HG03103 (cell line): ENCODE measurements at regions not wholly inside any gene's neighbourhood (a gene's known extent, or its start where the extent isn't known, plus 50 kb on each side); places are given as distances from the start of the nearest gene placed in this dataset.

ENCODE experiments used
- ATAC-seq: cut with Tn5 transposase; IDR thresholded peaks from one replicate; pipeline ENCODE4 v1.9.1; 2021; ENCODE audit warnings: low read depth; ENCODE audit not compliant: unreplicated experiment

DNA sequence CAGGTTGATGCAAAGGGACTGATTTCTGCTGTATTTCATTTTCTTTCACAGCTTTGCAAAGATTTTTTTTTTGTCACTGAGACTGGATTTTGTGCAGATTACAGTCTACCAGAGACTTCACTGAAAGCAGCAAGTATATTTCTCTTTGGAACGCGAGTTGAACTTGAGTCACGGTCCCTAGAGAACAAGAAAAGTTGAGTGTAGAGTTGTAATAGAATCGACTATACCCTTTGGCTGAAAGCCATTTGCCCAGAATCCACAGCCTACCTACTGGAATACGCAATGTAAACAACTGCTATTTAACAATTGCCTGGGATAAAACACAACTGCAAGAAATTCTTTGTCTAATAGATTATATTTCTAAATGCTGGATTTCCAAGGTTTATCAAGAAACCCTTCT, 520.6 kb downstream of the HDGFL1 start:
- no peak for ATAC-seq

DNA sequence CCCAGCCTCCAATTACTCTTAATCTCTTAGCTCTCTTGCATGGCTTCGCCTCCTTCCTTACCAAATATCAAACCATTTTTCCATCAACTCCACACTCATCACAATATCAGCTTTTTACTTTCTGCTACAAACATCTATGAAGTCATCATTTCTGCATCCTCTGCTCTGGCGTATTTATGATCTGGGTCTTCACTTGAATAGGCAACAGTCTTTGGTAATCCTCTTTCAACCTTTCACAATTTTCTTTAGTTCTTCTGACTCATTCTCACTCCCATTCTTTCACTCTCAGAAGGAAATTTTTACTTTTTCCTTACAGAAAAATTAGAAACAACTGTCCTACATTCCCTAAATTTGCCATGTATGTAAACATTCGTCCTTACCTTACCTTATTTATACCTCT, 522.4 kb downstream of the HDGFL1 start:
- ATAC-seq: no peak

DNA sequence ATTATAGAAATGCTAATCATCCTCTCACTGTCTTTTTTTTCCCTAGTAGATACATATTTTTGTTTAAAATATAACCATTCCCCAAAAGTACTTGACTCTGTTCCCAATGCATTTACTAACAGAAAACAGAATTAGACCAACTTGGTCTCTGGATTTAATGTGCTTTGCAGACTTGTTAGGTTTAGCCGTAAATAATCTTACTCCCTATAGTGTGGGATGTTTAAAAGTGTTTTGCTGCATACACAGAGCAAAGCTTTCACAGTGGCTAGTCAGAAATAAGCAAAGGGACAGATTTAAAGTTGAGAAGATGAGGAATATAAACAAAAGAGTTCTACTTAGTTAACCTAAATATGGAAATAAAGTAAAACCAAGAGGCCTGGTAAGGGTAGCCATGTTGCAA, 527.5 kb downstream of the HDGFL1 start:
- ATAC-seq: no peak

- ATAC-seq: no peak
These were observed 528.2 kb downstream of the HDGFL1 start for GRCh38 chr6:23097566-23097965.

- ATAC-seq: no peak
These were observed 537.6 kb downstream of the HDGFL1 start for GRCh38 chr6:23106951-23107350.

- ATAC-seq: no peak
These were observed 542.6 kb downstream of the HDGFL1 start for GRCh38 chr6:23111984-23112383.

DNA sequence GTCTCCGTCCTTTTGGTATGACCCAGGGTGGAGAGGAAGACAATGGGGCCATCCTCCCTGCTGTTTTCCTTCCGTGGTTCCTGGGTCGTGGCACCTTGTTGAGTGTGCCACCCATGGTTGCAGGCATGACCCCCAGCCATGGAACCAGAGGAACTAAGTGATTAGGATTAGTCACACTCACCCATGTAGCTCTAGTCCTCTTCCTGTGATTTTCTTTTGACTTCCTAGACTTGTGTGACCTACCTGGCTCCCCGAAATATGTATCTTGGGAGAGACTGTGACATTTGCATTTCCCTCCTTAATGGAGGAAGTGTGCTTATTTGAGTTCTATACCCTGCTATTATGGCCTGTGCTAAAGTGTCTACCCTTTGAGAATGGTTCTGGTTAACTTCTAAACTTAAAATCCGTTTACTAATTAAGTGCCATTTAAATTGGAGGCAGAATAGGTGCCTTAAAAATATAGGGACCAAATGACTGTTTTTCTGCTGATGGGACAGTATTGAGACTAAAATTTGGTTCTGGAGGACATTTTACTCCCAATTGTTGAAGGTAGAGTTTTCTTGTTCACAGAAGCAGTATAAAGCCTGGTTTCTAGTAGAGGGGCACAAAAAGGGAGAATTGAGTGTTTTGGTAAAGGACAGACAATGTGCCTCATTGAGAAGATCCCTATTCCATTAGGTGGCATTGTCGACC, 545.6 kb downstream of the HDGFL1 start:
- ATAC-seq: no peak

DNA sequence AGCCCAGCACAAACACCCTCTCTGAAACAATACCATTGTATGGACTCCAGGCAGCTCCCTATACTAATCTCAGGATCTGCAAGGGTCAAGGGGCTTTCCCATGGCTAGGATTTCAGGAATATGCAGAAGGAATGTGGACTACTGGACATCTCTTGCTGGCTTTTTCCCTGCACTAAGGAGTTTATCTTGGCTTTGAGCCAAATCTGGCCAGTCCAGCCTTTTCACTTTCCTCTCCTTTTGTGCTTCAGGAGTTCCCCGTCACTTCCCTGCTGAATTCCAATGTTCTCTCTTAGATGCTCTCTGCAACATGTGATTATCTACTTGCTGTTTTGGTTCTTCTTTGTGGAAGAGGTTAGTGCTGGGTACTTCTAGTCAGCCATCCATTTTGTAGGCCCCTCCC, 568.2 kb downstream of the HDGFL1 start:
- ATAC-seq: no peak

- no peak for ATAC-seq
These were observed 571.5 kb downstream of the HDGFL1 start for GRCh38 chr6:23140871-23141270.

DNA sequence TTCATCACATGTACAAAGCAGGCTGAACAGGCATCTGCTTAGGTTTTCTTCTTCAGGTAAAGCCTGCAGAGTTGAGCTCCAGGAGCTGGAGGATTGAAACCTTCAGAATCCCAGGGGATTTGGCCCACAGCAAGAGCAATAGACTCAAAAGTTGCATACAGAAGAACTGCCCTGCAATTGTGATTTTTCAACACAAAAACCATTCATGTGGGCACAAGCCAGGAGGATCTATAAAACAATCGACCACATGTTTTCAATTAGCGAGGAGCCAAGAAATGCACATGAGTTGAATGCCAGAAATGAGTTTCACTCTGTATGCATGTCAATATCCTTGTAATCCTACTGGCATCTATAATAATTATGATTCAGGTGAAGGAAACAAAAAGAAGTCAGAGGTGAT, 576.4 kb downstream of the HDGFL1 start:
- ATAC-seq: no peak

DNA sequence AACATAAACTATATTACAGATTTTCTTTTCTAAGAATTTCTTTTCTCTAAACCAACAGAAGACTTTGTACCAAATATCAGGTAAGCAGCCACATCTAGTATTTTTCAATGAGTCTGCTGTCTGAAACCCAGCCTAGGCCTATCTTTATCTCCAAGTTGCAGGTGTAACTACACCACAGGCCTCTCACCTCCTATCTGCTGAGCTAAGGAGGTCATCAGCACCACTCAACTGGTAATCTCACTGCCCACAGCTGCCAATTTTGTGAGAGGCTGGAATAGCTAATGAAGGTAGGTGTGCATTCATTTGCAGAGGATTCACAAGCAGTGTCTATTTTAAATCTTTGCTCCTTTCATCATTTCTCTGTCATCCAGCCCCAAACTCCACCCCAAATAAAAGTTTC, 584.8 kb downstream of the HDGFL1 start:
- ATAC-seq: no peak

DNA sequence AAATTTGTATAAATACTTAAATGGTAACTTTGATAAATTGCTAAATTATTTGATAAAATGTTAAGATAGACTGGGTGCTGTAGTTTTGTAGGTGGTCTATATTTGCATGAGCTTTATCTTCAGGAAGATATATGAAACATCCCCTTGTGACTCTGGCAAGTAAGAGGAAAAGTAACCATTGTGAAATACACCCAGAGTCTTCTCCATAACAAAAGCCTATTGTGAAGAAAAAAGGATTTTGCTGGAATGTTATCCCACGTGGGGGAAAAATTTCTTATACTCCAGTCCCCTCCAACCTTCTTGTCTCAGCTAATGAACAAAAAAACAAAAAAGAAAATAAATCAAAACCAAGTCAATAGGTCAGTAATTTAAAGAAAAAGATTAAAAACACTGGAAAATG, 600.7 kb downstream of the HDGFL1 start:
- no peak for ATAC-seq

GRCh38 chr6:23173234-23173633, 603.9 kb downstream of the HDGFL1 start:
- ATAC-seq: no peak

GRCh38 chr6:23174781-23175361, 605.5 kb downstream of the HDGFL1 start:
- no peak for ATAC-seq

GRCh38 chr6:23175391-23175790, 606.0 kb downstream of the HDGFL1 start:
- ATAC-seq: no peak

DNA sequence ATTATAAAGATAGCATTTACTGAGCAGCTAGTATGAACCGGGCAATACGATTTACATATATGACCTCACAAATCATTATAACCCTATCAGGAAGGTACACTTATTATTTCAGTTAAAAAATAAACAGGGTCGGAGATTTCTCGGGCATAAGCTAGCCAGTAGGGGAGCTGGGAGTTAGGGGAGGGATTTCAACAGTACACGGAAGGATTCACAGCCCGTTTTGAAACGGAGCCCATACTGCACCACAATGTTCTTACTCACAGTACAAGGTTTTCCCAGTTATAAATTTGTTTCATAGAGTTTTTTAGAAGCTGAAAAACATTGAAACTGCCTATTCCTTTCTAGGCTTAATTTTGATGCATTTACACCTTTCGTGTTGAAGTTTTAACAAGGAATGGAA, 607.1 kb downstream of the HDGFL1 start:
- no peak for ATAC-seq

GRCh38 chr6:23176883-23177282, 607.5 kb downstream of the HDGFL1 start:
- no peak for ATAC-seq

DNA sequence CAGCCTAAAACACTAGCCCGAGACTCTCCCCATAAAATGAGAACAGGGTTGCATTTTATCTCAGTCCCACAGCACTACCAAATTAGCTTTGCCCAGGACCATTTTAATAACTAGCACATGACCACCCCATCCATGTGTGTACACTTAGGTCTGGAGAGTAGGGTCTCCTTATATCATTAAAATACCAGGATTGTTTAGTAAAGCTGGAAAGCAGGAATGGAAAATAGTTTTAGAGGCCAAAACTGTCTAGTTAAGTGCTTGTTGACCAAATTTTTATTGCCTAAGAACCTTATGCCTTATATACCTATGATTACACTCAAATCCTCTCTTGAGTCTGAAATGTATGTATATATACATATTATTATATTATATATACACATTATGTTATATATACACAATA, 608.4 kb downstream of the HDGFL1 start:
- ATAC-seq: no peak

- no peak for ATAC-seq
These were observed 610.6 kb downstream of the HDGFL1 start for GRCh38 chr6:23179994-23180393.

DNA sequence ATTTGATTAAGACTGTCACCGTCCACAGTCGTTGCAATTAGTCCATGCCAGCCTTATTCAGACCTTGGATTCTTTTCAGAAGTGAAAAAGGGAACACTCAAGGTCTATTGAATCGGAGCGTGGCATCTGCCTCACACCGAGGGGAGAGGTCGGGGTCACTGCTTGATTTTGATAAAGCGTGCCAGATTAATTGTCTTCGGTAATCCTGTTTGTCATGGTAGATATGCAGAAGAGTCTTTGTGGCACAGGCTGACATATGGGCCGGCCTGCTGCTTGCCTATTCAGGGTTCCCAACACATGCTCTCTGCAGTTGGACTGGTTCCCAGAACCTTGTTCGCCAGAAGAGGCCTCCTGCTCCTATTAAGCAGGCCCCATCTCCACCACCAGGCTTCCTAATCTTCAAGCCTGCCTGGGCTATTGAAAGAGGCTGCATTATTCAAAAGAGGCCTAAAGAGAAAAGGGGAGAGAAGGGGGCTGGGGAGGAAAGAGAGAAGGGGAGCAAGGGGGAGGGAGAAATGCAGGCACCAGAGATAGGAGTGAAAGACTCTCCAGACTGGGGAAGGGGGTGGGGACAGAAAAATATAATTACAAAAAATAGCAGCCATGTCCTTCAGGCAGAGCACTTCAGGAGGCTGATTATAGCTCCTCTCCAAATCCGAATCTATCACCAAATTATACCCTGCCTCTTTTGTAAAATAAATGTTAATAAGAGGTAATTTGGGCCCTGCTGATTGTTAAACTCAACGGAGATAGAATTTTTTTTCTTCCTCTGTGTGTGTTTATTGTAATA, 611.3 kb downstream of the HDGFL1 start:
- ATAC-seq: no peak

- ATAC-seq: no peak
These were observed 612.2 kb downstream of the HDGFL1 start for GRCh38 chr6:23181356-23182110.
